GM12873 (cell line): ENCODE measurements at regions not wholly inside any gene's neighbourhood (a gene's known extent, or its start where the extent isn't known, plus 50 kb on each side); places are given as distances from the start of the nearest gene placed in this dataset.

ENCODE experiments used
- CTCF ChIP-seq: IDR thresholded peaks from 2 replicates; pipeline ENCODE4 v1.5.1; 2012; ENCODE audit warnings: low read depth, mild to moderate bottlenecking, moderate library complexity, low read length, control low read depth; ENCODE audit not compliant: insufficient read depth; ENCODE audit errors: missing control alignments

GRCh38 chr16:86894029-86894567 is 315.7 kb downstream of the FOXL1 start:
- no peak for TF ChIP-seq CTCF

- no peak for TF ChIP-seq CTCF
Observed at GRCh38 chr16:86894925-86895324, 316.6 kb downstream of the FOXL1 start.

GRCh38 chr16:86895606-86896005 is 317.3 kb downstream of the FOXL1 start:
- TF ChIP-seq CTCF: no peak

- no peak for TF ChIP-seq CTCF
Observed at GRCh38 chr16:86896976-86897375, 318.6 kb downstream of the FOXL1 start.

- no peak for TF ChIP-seq CTCF
Observed at GRCh38 chr16:86897486-86897885, 319.1 kb downstream of the FOXL1 start.

- no peak for TF ChIP-seq CTCF
Observed at GRCh38 chr16:86898386-86898785, 320.0 kb downstream of the FOXL1 start.

GRCh38 chr16:86899151-86899550 is 320.8 kb downstream of the FOXL1 start:
- TF ChIP-seq CTCF: no peak
